GM12873 (cell line): ENCODE measurements at regions not wholly inside any gene's neighbourhood (a gene's known extent, or its start where the extent isn't known, plus 50 kb on each side); places are given as distances from the start of the nearest gene placed in this dataset.

Experiments used
- CTCF ChIP-seq: IDR thresholded peaks from 2 replicates; pipeline ENCODE4 v1.5.1; 2012; ENCODE audit warnings: low read depth, mild to moderate bottlenecking, moderate library complexity, low read length, control low read depth; ENCODE audit not compliant: insufficient read depth; ENCODE audit errors: missing control alignments

- TF ChIP-seq CTCF, result no peak
Measured at GRCh38 chr3:26316472-26316871, 306.1 kb upstream of the LRRC3B start.

- TF ChIP-seq CTCF, result no peak
Measured at GRCh38 chr3:26340001-26340400, 282.6 kb upstream of the LRRC3B start.

GRCh38 chr3:26343647-26344046 is 278.9 kb upstream of the LRRC3B start:
- TF ChIP-seq CTCF, result no peak

- no peak for TF ChIP-seq CTCF
Measured at GRCh38 chr3:26345613-26346012, 277.0 kb upstream of the LRRC3B start.

GRCh38 chr3:26346497-26346896 is 276.1 kb upstream of the LRRC3B start:
- no peak for TF ChIP-seq CTCF

GRCh38 chr3:26347150-26347549 is 275.4 kb upstream of the LRRC3B start:
- TF ChIP-seq CTCF, result no peak

GRCh38 chr3:26350853-26351252 is 271.7 kb upstream of the LRRC3B start:
- TF ChIP-seq CTCF, result no peak
